Activated naive CD8-positive, alpha-beta T cell (primary cell): ENCODE measurements at regions not wholly inside any gene's neighbourhood (a gene's known extent, or its start where the extent isn't known, plus 50 kb on each side); places are given as distances from the start of the nearest gene placed in this dataset.
"Not testable (repeated sequence)": the region's sequence is repeated elsewhere in the genome, so short reads cannot be mapped to it uniquely, and the experiment has no call there.

ENCODE experiments used
- H3K27ac Mint-ChIP-seq: one replicate; pipeline ENCODE4 v1.8.0; 2021; ENCODE audit warnings: mixed read lengths
- H3K27me3 Mint-ChIP-seq: one replicate; pipeline ENCODE4 v1.8.0; 2021; ENCODE audit warnings: mixed read lengths
- H3K36me3 Mint-ChIP-seq: one replicate; pipeline ENCODE4 v1.8.0; 2021; ENCODE audit warnings: mixed read lengths
- H3K4me1 Mint-ChIP-seq: one replicate; pipeline ENCODE4 v1.8.0; 2021; ENCODE audit warnings: low read depth, mixed read lengths
- H3K4me3 Mint-ChIP-seq: one replicate; pipeline ENCODE4 v1.8.0; 2021; ENCODE audit warnings: mild to moderate bottlenecking, mixed read lengths
- H3K9me3 Mint-ChIP-seq: one replicate; pipeline ENCODE4 v1.8.0; 2021; ENCODE audit warnings: low read depth, mixed read lengths

DNA sequence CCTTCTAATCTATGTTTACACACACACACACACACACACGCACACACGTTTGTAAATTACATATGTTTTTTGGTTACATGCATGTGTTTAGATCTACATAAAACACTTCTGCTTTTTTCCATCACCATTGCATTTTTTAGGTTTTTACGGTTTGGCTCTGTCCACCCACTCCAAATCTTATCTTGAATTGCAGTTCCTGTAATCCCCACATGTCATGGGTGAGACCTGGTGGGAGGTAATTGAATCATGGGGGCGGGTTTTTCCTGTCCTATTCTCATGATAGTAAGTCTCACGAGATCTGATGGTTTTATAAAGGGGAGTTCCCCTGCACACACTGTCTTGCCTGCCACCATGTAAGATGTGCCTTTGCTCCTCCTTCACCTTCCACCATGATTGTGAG lies 188.7 kb upstream of the TSHZ3 start:
- H3K4me3 Mint-ChIP-seq: not testable (repeated sequence)

DNA sequence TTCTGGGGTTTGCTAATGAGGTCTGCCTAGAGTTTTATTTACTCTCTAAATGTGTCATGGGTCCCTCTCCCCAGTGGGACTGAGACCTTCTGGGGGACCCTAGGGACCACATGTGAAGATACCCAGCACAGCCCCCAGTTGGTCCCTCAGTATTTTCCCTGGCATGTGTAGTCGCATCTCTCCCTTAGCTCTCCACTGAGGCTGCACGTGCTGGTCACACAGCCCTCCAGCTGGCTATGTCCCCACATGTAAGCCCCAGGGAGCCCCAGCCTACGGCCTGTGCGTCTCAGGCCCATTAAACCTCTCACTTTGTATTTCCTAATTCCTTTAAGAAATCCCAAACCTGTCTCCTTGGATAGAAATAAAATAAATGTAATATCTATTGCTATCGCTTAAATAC lies 189.6 kb upstream of the TSHZ3 start:
- Mint-ChIP-seq H3K4me3 (no peak overlapping the region), H3K27ac (no peak overlapping the region), H3K27me3 (peaks cover 4% of the 10 kb centered on the region), H3K9me3 (peaks cover 10% of the 10 kb centered on the region), H3K4me1 (no peaks in the 10 kb centered on the region), H3K36me3 (no peaks in the 10 kb centered on the region)

More for the DNA sequence above, 188.7 kb upstream of the TSHZ3 start:
- not testable (repeated sequence) for H3K27ac Mint-ChIP-seq, H3K4me1 Mint-ChIP-seq, H3K36me3 Mint-ChIP-seq, H3K27me3 Mint-ChIP-seq
- peaks cover 10% of the 10 kb centered on the region for H3K9me3 Mint-ChIP-seq

DNA sequence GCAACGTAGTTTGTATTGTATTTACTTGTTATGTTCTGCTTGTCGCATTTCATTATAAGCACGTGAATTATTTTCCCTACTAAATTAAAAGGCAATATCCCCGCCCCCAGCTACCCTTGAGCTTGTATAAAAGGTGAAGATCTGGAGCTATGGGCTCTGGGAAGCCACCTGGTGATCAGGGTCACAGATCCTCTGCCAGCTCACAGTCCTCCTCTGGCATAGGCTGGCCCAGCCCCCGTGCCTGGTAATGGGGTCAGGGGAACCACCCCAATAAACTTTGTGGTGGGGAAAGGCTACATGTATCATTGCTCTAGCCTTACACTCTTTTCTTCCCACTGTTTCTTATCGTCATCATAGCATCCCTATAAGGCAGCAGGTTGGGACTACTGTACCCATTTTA lies 190.2 kb upstream of the TSHZ3 start:
- H3K4me3 Mint-ChIP-seq: no peak overlapping the region
- H3K9me3 Mint-ChIP-seq: peaks cover 10% of the 10 kb centered on the region
- peaks cover 4% of the 10 kb centered on the region for H3K27me3 Mint-ChIP-seq
- no peak overlapping the region for H3K27ac Mint-ChIP-seq
- no peaks in the 10 kb centered on the region for H3K4me1 Mint-ChIP-seq
- no peaks in the 10 kb centered on the region for H3K36me3 Mint-ChIP-seq

GRCh38 chr19:31541396-31541795 lies 192.2 kb upstream of the TSHZ3 start:
- H3K36me3 Mint-ChIP-seq: no peaks in the 10 kb centered on the region
- H3K27ac Mint-ChIP-seq: no peak overlapping the region
- no peaks in the 10 kb centered on the region for H3K4me1 Mint-ChIP-seq
- peaks cover 10% of the 10 kb centered on the region for H3K9me3 Mint-ChIP-seq
- H3K4me3 Mint-ChIP-seq: no peak overlapping the region
- peaks cover 4% of the 10 kb centered on the region for H3K27me3 Mint-ChIP-seq

GRCh38 chr19:31543456-31543855 lies 194.2 kb upstream of the TSHZ3 start:
- H3K4me1 Mint-ChIP-seq: no peaks in the 10 kb centered on the region
- no peak overlapping the region for H3K4me3 Mint-ChIP-seq
- H3K9me3 Mint-ChIP-seq: peaks cover 6% of the 10 kb centered on the region
- H3K36me3 Mint-ChIP-seq: no peaks in the 10 kb centered on the region
- H3K27me3 Mint-ChIP-seq: peaks cover 4% of the 10 kb centered on the region
- H3K27ac Mint-ChIP-seq: no peak overlapping the region

- H3K4me3 Mint-ChIP-seq: no peak overlapping the region
- H3K4me1 Mint-ChIP-seq: no peaks in the 10 kb centered on the region
- peaks cover 7% of the 10 kb centered on the region for H3K27me3 Mint-ChIP-seq
- no peaks in the 10 kb centered on the region for H3K36me3 Mint-ChIP-seq
- peaks cover 6% of the 10 kb centered on the region for H3K9me3 Mint-ChIP-seq
- H3K27ac Mint-ChIP-seq: no peak overlapping the region
These were observed 196.5 kb upstream of the TSHZ3 start for GRCh38 chr19:31545777-31546176.

- no peak overlapping the region for H3K27ac Mint-ChIP-seq
These were observed 197.1 kb upstream of the TSHZ3 start for GRCh38 chr19:31546205-31546960.

DNA sequence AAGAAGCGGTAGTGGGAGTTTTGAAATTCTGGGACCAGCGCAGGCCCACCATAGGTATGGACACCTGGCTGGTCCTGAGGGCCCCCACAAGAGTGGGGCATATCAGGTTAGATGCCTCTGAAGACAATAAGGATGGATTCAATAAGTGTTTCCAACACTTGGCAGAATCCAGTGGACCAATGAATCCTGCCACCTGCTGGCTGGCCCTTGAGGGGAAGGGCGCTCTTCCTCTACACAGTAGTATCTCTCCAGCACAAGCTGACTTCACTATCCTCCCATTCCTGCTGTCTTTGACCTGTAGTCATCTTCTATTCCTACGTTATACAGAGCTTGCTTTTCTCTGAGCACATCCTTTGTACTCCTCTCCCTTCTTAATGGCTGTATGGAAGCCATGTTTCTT lies 199.7 kb upstream of the TSHZ3 start:
- Mint-ChIP-seq H3K9me3 (peaks cover 6% of the 10 kb centered on the region), H3K27ac (no peak overlapping the region), H3K36me3 (no peaks in the 10 kb centered on the region), H3K4me1 (no peaks in the 10 kb centered on the region), H3K27me3 (peaks cover 3% of the 10 kb centered on the region), H3K4me3 (no peak overlapping the region)

More at GRCh38 chr19:31546205-31546960, 197.1 kb upstream of the TSHZ3 start:
- Mint-ChIP-seq H3K4me3 (no peak overlapping the region), H3K36me3 (no peaks in the 10 kb centered on the region), H3K9me3 (peaks cover 6% of the 10 kb centered on the region), H3K27me3 (peaks cover 4% of the 10 kb centered on the region), H3K4me1 (no peaks in the 10 kb centered on the region)

GRCh38 chr19:31553112-31553845 lies 204.0 kb upstream of the TSHZ3 start:
- H3K27ac Mint-ChIP-seq: no peak overlapping the region
- H3K4me3 Mint-ChIP-seq: no peak overlapping the region
- H3K27me3 Mint-ChIP-seq: peaks cover 3% of the 10 kb centered on the region
- H3K36me3 Mint-ChIP-seq: no peaks in the 10 kb centered on the region
- H3K9me3 Mint-ChIP-seq: no peaks in the 10 kb centered on the region
- H3K4me1 Mint-ChIP-seq: no peaks in the 10 kb centered on the region

DNA sequence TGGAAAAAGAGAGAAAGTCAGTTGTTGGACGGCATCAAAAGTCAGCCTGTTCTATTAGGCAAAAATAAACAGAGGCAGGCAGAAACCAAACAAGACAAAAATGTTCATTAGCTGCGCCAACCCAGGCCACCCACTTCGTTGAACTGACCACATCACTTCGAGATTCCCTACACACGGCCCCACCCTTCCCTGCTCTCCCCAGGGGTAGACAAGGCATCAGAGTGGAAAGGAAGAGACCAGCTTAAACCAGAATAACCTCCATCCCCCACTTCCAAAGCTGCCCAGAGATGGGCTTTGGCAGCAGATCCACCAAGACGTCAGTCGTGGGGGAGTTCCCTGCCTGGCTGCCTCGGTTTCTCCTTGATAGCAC lies 204.6 kb upstream of the TSHZ3 start:
- Mint-ChIP-seq H3K27ac (no peak overlapping the region), H3K36me3 (no peaks in the 10 kb centered on the region), H3K4me3 (no peak overlapping the region), H3K4me1 (no peaks in the 10 kb centered on the region), H3K27me3 (peaks cover 3% of the 10 kb centered on the region), H3K9me3 (no peaks in the 10 kb centered on the region)

DNA sequence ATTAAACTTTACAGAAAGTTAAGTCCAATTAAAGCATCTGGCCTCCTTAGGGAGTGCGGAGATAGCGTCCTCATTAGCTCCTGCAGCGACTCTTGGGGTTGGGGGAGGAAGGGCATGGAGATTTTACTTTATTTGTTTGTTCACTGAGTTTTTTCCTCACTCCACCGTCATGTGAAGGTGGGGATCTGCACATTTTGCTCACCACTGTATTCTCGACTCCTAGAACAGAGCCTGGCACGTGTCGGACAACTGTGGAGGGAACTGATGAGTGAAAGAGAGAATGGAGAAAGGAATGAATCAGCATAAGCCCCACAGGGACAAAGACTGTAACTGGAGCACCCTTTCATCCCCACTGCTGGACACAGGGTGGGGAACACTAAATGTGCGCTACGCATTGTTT lies 205.1 kb upstream of the TSHZ3 start:
- H3K4me1 Mint-ChIP-seq: no peaks in the 10 kb centered on the region
- H3K9me3 Mint-ChIP-seq: no peaks in the 10 kb centered on the region
- H3K36me3 Mint-ChIP-seq: no peaks in the 10 kb centered on the region
- H3K27me3 Mint-ChIP-seq: peaks cover 3% of the 10 kb centered on the region
- H3K27ac Mint-ChIP-seq: no peak overlapping the region
- no peak overlapping the region for H3K4me3 Mint-ChIP-seq

DNA sequence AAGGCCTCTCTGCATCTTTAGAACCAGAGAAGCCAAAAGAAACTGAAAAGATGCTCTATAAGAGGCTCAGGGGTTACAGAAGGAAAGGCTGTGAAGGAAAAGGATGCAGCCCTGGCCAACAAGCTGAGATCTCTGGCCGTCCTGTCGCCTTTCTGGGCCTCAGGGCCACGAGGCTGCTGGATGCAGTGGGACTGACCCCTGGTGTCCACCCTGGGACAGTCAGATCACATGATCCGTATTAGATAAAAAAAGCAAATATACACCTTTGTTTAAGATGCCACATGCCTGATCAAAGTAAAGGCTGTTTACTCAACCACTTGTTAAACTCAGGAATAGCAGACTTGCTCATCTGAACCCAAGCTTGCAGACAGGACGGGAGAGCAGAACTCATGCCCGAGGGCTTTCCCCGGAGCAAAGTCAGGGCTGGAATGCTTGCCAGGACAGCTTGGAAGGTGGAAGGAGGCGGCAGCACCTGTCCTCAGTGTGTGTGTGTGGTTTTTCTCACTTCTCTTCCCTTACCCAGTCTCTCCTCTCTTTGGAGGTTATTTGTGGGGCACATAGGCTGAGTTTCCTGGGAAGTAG lies 206.5 kb upstream of the TSHZ3 start:
- Mint-ChIP-seq H3K4me3 (no peak overlapping the region), H3K36me3 (no peaks in the 10 kb centered on the region)

GRCh38 chr19:31559494-31559893 lies 210.3 kb upstream of the TSHZ3 start:
- H3K36me3 Mint-ChIP-seq: no peaks in the 10 kb centered on the region

More for the DNA sequence above, 206.5 kb upstream of the TSHZ3 start:
- no peak overlapping the region for H3K27ac Mint-ChIP-seq
- H3K4me1 Mint-ChIP-seq: no peaks in the 10 kb centered on the region
- no peaks in the 10 kb centered on the region for H3K27me3 Mint-ChIP-seq
- H3K9me3 Mint-ChIP-seq: peaks cover 6% of the 10 kb centered on the region

DNA sequence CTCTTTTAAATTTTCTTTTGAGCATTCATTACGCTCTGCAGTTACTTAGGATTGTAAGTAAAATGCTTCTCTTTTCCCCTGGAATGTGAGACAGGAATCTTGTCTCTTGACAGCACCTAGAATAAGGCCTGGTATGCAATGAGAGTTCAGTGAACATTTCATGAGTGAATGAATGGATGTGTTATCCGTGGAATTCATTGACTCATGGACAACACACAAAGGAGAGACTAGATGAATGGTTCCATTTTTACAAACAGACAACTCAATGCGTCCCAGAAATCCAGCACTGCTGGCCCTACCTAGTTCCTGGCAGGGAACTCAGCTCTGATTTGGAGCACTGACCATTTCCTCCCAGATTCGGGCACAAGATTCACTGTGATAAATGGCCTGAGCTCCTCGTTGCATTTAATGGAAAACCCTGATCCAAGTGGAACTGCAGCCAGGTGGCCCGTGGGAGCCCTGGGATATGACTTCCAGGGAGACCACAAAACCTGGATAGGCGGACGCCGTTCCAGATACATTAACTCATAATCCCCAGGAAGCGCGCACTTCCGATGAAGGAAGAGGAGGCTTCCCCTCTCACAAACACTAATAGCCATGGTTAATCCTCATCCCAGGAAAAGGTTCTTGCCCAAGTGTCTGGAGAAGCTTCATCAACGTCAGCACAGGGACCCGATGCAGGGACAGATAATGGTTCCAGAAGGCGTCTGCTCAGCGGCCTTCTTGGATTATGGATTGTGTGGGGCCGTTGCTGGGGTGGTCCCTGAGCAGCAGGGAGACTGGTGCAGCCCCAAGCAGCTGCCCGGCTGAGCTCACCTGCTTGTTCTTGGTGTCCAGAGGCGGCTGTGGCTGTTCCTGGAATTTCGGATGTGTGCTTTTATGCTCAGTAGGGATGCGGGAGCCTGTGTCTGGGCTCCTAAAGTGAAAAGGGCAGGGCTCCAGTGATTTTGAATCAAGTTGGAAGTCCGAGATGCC lies 211.1 kb upstream of the TSHZ3 start:
- no peaks in the 10 kb centered on the region for H3K4me1 Mint-ChIP-seq
- H3K27me3 Mint-ChIP-seq: peaks cover 3% of the 10 kb centered on the region
- no peak overlapping the region for H3K27ac Mint-ChIP-seq
- H3K36me3 Mint-ChIP-seq: no peaks in the 10 kb centered on the region
- peaks cover 6% of the 10 kb centered on the region for H3K9me3 Mint-ChIP-seq
- H3K4me3 Mint-ChIP-seq: no peak overlapping the region

More at GRCh38 chr19:31559494-31559893, 210.3 kb upstream of the TSHZ3 start:
- Mint-ChIP-seq H3K9me3 (peaks cover 6% of the 10 kb centered on the region), H3K4me3 (no peak overlapping the region), H3K27ac (no peak overlapping the region), H3K4me1 (no peaks in the 10 kb centered on the region), H3K27me3 (no peaks in the 10 kb centered on the region)
